HG03558 (cell line): ENCODE measurements at regions not wholly inside any gene's neighbourhood (a gene's known extent, or its start where the extent isn't known, plus 50 kb on each side); places are given as distances from the start of the nearest gene placed in this dataset.
"Not testable (repeated sequence)": the region's sequence is repeated elsewhere in the genome, so short reads cannot be mapped to it uniquely, and the experiment has no call there.

Experiments
- ATAC-seq: cut with Tn5 transposase; IDR thresholded peaks from one replicate; pipeline ENCODE4 v1.9.1; 2021; ENCODE audit warnings: moderate number of reproducible peaks; ENCODE audit not compliant: unreplicated experiment; ENCODE audit errors: extremely low read depth

DNA sequence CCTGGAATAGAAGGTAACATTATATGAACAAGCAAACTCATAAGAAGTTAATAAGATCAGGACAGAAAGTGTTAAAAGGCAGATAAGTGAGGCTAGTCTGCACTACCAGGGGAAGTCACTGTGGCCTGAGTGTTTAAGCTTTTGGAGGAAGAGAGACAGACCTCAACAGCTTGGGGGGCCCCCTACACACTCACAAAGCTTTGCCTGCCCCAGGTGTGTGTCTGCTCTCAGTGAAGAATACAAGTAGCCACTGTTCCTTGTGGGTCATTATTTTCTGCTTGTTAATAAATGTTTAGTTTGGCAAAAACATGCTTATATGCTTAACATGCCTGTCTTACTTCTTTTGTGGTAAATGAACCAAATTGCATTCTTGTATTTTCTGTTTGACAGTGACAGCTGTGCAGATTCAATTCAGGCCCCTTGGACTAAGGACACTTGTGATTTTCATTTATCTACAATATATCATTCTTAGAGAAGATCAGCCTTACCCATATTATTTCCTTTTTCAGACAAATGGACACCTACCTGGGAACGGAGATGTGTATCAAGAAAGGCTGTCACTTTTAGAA, 50.7 kb upstream of the C12orf71 start:
- ATAC-seq, result no peak

DNA sequence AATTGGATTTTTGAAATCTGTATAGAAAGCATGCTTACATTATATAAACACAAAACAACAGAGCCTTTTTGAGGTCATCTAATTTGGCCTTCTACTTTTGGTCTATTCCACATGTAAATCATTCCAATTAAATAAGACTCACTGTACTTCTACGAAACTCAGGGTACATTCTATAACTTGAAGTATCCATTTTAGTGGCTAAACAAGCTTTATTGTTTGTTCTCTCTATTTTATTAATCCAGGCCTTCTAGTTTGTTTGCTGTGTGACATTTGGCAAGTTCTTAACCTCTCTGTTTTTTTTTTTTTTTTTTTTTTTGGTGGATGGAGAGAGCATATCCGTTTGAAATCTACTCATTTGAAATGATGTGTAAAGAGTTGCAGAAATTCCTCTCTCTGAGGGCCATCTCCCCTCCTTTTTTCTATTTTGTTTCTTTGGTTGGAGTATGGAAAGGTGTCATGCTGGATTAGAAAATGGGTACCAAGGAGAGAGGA, 58.1 kb upstream of the C12orf71 start:
- ATAC-seq, result no peak

DNA sequence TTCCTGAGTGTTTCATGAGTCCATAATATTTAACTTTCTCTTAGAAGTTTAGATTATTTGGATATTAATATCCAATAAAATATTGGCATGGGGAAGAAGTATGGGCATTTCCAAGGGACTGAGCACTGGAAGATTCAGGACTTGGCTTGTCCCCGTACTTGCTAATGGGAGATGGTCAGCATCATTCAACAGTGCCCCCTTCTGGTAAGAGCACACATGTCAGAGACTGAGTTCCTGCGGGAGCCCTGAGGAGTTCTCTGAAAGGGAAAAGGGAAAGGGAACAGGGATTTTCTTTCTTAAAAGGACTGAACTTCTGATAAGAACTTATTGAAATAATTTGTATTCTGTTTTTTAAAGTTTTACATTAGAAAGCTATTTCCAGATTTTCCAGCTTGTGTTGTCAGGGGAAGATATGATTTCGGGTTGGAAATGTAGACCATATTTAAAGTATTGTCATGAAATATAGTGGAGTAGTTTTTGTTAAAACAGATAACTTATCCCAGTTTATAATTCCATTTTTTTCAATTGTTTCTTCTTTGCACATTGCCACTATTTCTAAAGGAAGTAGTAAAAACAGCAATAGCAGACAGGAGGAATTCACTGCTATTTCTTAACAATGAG, 59.8 kb upstream of the C12orf71 start:
- ATAC-seq, result no peak

DNA sequence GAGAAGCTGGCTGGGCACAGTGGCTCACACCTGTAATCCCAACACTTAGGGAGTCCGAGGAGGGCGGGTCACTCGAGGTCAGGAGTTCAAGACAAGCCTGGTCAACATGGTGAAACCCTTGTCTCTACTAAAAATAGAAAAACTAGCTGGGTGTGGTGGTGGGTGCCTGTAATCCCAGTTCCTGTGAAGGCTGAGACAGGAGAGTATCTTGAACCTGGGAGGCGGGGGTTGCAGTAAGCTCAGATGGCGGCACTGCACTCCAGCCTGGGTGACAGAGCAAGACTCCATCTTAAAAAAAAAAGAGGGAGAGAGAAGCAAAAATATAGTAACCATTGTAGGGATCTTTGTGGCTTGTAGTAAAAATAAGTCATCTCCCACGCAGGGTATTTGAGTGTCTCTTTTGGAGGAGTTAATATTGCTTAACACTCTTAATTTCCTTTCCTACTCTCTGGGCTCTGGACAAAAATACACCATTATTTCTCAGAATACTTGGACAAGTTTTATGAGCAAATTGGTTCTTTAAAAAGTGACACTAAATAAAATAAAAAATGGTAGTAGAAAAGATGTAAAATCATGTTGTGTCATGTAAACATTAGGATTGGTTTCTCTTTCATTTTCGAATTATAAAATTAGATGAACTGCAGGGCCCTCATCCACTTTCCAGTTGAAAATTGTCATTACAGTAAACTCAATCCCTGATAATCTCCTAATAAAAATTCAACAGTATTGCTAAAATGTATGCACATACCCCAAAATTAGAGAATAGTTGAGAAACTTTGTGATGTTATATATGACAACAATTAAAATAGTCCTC, 61.1 kb upstream of the C12orf71 start:
- ATAC-seq, result no peak

DNA sequence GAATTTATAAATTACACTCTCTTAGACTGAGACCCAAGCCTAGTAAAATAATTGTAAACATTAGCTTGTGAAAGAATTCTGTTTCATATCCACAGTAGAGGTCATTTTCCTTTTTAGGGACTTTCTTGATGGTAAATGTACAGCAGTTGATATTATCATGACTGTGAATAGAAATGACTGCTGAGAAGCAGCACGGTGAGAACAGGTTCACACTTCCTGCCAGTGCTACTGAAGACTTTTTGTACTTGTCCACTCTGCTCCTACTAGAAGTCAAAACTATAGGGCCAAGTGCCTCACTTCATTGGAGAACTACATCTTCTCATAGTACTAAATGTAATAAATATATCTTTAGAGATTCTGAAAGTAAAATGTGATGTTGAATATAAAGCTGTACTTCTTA, 63.3 kb upstream of the C12orf71 start:
- ATAC-seq, result not testable (repeated sequence)

DNA sequence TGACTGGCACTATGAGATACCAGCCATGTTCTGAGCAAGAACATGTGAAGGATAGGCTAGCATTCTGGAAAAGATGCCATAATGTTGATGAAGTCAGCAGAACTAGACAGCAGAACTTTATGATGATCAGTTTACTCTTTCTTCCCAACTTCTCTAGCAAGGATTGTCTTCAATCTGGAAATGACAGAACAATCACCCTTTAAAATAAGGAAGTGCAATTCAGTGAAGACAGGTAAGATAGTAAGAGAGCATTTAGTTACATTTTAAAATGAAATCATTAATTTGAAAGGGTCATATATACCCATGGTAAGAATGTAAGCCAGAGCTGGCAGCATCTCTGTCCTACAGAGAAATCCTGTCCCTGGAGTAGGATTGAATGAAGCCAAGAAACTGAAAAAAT, 66.0 kb upstream of the C12orf71 start:
- no peak for ATAC-seq

DNA sequence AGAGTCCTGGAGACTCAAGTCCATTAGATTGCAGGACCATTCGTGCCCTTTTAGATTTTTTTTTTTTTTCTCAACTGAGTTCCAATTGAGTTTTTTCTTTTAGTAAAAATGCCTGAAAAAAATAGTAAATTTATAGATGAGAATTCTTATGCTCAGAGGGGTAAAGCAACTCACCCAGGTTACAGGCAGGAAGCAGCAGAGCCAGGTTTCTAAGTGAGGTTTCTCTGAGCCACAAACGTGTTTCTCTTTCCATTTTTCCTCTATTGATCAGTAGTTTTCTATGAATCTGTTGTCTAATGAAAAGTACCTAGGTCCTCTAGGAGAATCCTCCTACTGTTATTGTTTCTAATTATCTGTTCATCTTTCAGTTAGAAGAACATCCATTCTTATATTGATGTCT, 66.4 kb upstream of the C12orf71 start:
- ATAC-seq, result no peak

DNA sequence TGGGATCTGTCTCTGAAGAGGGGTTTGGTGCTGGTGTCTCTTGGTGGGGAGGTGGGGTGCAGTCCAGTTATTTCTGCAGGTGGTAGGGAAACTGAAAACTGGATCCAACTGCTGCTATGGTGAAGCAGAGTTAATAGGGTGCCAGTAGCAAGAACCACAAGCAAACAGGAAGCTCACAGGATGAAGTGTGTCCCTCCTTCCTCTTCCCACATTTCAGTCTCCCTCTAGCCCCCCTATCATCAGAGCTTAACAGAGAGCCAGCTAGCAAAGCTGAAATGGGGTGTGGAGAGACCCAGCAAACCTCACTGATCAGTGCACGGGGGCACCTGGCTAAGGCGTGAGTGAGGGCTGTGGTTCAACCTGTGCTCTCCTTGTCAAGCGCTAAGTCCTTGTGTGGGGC, 69.1 kb upstream of the C12orf71 start:
- no peak for ATAC-seq

DNA sequence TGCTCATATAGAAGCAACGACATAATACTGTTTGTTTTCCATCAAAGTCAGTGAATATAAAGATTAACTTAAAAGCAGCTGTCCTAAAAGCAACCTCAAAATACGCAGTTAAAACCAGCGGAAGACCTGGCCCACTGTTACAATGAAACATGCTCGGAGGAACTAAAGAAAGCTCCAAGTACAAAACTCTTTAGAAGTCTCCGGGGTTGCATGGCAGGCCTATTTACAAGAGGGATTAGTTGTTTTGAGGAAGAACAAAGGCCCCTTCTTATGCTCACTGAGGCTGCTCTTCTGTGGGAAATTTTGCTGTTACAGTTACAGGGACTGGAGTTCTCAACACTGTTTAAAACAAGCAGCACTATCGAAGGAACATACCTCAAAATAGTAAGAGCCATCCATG, 75.9 kb upstream of the C12orf71 start:
- ATAC-seq, result no peak

DNA sequence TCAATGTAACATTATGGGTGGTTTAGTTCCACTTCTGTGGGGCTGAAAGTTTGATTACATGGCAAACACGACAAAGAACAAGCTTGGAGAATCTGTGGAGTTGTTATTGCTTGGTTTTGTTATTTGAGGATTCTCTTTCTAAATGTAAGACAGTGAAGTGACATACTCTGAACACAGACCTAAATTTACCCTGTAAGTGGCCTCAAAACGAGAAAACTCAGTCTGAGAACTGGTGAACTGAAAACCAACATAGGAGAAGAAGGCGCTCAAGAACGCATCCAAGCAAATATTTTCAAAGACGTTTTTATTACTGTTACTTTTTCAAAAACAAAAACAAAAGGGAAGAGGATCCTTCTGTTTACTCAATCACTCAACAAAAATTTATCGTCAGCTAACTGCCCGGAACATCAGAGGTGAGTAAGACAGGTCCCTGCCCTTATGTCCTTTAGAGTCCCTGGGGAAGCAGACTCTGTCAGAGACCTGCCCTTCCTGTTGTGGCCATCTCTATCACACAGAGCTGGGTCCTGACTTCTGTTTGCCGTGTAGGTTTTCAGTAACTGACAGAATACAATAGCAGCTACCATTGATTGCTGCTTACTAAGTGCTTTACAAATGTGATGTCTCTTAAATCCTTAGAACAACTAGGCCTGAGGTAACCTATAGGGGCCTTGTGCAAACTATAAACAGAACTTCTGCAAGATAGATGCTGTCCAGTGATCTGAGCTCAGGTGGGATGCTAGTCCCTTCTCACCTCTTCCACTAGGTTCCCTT, 79.3 kb upstream of the C12orf71 start:
- ATAC-seq, result no peak

DNA sequence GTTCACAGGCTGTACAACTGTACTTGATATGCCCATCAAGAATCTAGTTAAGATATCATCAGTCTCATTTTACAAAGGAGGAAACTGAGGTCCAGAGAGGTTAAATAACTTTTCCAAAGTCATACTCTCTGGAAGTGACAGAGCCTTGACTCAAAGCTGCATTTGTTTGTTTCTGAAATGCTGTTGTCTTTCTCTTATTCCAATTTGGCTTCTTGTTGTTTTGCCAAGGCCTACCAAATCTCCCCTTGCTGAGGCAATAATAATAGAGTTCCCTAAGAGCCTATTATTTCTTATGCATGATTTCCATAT, 79.8 kb upstream of the C12orf71 start:
- no peak for ATAC-seq

DNA sequence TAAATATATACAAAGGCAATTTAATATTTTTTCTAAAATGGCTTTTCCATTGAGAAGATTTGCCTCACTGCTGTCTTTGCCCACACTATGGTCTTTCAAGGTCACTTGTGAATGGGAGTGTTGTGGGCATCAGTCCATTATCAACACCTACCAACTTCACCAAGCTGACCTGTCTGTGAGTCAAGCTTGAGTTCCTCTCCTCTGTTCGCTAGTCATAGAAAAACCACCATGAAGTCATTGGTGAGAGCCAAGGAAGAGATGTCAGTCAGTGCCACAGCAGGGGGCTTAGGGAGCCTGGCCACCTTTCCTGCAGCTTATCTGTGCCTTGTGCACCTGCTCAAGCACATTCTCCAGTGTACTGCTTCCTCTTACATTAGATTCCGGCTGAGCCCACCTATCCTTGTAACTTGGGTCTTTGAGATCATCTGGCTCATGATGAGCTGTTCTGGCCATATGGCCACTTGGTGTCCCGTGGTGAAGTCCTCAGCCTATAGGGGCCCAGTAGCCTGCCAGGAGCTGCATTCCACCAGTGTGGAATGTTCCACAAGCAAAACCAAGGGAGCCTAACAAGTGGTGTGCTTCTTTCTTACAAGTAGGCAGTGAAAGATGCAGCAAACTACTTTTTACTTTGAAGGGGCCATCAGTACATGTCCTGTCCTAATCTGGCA, 80.8 kb upstream of the C12orf71 start:
- ATAC-seq, result no peak

DNA sequence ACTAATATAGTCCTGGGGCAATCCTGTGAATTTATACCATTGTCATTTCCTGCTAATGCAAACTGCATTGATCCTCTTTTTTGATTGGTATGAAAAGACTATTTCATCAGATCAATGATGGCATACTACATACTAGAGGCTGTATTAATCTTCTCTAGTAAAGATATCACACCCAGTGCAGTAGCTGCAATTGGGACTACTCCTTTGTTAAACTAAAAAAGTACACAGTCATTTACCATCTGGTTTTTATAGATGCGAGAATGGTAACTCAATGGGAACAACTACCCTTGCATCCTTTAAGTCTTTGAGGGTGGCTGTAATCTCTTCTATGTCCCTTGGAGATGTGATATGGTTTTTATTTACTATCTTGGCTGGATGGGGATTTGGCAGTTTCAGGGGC, 80.2 kb upstream of the STK38L start:
- ATAC-seq, result no peak

DNA sequence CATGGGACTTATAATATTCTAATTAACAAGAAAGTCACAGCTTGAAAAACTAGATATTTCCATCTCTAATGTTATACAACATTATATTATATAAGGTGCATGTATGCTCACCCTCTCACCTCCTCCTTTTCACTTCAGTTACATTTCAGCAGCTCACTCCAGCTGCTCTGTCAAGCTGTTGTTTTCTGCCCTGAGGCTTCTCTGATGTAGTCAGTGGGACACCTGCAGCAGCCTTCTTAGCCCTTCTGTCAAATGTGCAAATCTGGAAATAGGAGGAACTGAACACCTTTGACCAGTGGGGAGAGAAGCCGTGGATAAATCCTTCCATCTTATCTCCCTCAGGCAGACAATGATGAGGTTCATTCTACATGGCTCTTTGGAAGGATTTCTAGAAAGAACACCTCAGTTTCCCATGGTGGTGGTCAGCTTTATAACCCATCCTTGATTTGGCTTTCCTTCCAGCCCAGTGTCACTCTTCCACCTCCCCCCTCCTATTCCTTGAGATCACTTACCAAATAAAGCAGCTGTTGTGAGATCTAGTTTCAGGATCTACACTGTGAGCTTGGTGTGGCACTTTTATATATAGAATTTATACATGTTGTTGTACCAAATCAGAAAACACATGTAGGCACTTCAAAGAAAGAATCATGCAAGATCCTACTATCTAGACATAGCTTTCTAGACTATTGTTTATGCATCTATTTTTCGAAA, 79.6 kb upstream of the STK38L start:
- no peak for ATAC-seq

DNA sequence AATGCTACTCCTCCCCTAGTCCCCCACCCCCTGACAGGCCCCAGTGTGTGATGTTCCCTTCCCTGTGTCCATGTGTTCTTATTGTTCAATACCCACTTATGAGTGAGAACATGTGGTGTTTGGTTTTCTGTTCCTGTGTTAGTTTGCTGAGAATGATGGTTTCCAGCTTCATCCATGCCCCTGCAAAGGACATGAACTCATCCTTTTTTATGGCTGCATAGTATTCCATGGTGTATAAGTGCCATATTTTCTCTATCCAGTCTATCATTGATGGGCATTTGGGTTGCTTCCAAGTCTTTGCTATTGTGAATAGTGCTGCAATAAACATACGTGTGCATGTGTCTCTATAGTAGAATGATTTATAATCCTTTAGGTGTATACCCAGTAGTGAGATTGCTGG, 78.1 kb upstream of the STK38L start:
- ATAC-seq, result not testable (repeated sequence)

DNA sequence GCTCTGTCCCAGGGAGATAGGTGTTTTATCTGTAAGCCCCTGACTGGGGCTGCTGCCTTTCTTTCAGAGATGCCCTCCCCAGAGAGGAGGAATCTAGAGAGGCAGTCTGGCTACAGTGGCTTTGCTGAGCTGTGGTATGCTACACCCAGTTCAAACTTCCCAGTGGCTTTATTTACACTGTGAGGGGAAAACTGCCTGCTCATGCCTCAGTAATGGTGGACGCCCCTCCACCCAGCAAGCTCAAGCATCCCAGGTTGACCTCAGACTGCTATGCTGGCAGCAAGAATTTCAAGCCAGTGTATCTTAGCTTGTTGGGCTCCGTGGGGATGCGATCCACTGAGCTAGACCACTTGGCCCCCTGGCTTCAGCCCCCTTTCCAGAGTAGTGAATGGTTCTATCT, 72.6 kb upstream of the STK38L start:
- not testable (repeated sequence) for ATAC-seq

DNA sequence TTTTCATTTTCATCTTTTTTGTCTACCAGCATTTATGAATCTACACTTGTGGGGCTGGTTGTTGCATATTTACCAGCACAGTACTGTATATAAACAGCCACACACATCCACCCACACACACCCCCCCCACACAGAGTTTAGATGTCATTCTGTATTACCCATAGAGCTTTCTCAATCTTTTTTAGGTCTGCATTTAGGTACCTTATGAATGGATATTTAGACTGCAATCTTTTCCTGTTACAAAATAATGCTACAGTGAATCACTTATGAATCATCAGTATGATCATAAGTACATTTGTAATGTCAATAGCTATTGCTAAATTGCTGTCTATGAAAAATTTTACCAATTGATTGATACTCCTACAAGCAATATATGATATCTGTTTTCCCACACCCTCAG, 67.3 kb upstream of the STK38L start:
- no peak for ATAC-seq

DNA sequence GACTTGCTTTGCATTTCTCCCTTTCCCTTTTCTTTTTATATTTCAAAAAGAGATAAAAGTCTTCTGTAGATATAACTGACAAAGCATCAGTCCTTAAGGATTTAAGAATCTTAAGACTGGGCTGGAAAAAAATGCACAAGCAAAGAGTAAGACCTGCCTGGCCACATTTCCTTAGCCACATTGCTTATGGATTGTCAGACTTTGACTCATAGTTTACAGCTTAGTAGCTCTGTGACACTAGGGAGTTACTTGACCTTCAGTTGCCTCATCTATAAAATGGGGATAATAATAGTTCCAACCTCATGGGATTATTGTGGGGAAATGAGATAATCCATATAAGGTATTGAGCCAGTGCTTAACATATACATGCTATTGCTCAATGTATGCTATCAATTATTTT, 66.4 kb upstream of the STK38L start:
- ATAC-seq, result no peak

DNA sequence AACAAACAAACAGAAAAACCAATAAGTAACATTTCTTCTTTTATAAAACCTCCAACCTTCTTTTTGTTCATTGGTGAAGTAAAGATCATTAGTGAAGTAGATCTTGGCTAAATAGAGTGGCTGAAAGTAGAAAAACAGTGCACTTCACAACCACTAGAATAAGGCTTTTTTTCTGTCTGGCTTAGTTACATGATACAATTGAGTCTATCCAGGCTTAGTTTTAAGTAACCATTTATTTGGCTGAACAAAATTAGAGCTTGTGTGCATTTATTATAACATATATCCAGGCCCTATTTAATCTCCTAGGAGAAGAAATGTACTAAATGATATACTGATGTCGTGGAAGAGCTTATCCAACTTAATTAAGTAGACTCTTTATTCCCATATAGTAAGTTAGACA, 65.8 kb upstream of the STK38L start:
- ATAC-seq, result no peak
